PC-3 (cell line): ENCODE measurements at regions not wholly inside any gene's neighbourhood (a gene's known extent, or its start where the extent isn't known, plus 50 kb on each side); places are given as distances from the start of the nearest gene placed in this dataset.

Source experiments
- ATAC-seq: fragments of 200-7000 bp; cut with Tn5 transposase; 2 replicates; pipeline ENCODE4 v1.9.1; 2020; ENCODE audit warnings: mild to moderate bottlenecking, moderate library complexity
- BruUV-seq: library from RNA; stranded (reverse); fragments of 400-500 nt; replicated peaks from 2 replicates; lab custom pipeline; 2021; lab: Mats Ljungman, UMichigan
- CTCF ChIA-PET: fragments of 300-600 bp; sonication (Branson Sonifier 250); formaldehyde crosslinking; loops from one replicate; lab custom pipeline; 2022; ENCODE audit warnings: antibody characterized with exemption; lab: Charles Lee
- POLR2A ChIA-PET: fragments of 300-600 bp; sonication (Branson Sonifier 250); formaldehyde crosslinking; loops from one replicate; lab custom pipeline; 2022; ENCODE audit warnings: antibody characterized with exemption; ENCODE audit not compliant: unreplicated experiment; lab: Charles Lee
- DNase-seq: peaks from one replicate; pipeline ENCODE4 v3.0.0-alpha.2; 2015
- H2AFZ ChIP-seq: fragments of 300-600 bp; sonication (generic); 2 replicates; pipeline ENCODE4 v1.6.0; 2016; ENCODE audit warnings: antibody characterized with exemption, low read length
- H3F3A ChIP-seq: fragments of 300-600 bp; sonication (generic); one replicate; pipeline ENCODE4 v1.6.0; 2017; ENCODE audit warnings: antibody characterized with exemption, low read length, control low read depth, mild to moderate bottlenecking; ENCODE audit not compliant: unreplicated experiment
- H3K27ac ChIP-seq: fragments of 300-600 bp; sonication (generic); 2 replicates; pipeline ENCODE4 v1.5.1; 2016; ENCODE audit warnings: mild to moderate bottlenecking, low read length
- H3K27me3 ChIP-seq: fragments of 300-600 bp; sonication (generic); 2 replicates; pipeline ENCODE4 v1.6.1; 2016; ENCODE audit warnings: low read length, mixed read lengths
- H3K36me3 ChIP-seq: fragments of 300-600 bp; sonication (generic); 2 replicates; pipeline ENCODE4 v1.6.1; 2016; ENCODE audit warnings: low read depth, mixed run types, low read length, mixed read lengths
- H3K4me1 ChIP-seq: fragments of 300-600 bp; sonication (generic); 2 replicates; pipeline ENCODE4 v1.5.1; 2016; ENCODE audit warnings: low read length; ENCODE audit not compliant: insufficient read depth
- H3K4me2 ChIP-seq: fragments of 300-600 bp; sonication (generic); 2 replicates; pipeline ENCODE4 v1.6.0; 2016; ENCODE audit warnings: low read length
- H3K4me3 ChIP-seq: fragments of 300-600 bp; sonication (generic); 2 replicates; pipeline ENCODE4 v1.5.1; 2016; ENCODE audit warnings: mild to moderate bottlenecking, low read length, mixed read lengths
- H3K79me2 ChIP-seq: fragments of 300-600 bp; sonication (generic); 2 replicates; pipeline ENCODE4 v1.6.1; 2017; ENCODE audit warnings: low read length, mixed read lengths
- H3K9ac ChIP-seq: fragments of 300-600 bp; sonication (generic); 2 replicates; pipeline ENCODE4 v1.6.0; 2016; ENCODE audit warnings: mild to moderate bottlenecking, low read length
- H3K9me2 ChIP-seq: fragments of 300-600 bp; sonication (generic); replicated peaks from 2 replicates; pipeline ENCODE4 v1.6.1; 2016; ENCODE audit warnings: mixed run types, low read length, mixed read lengths
- H3K9me3 ChIP-seq: fragments of 300-600 bp; sonication (generic); 2 replicates; pipeline ENCODE4 v1.6.1; 2016; ENCODE audit warnings: low read length, mixed read lengths
- H4K20me1 ChIP-seq: fragments of 300-600 bp; sonication (generic); 2 replicates; pipeline ENCODE4 v1.6.1; 2016; ENCODE audit warnings: low read length, mixed read lengths
- EZH2 ChIP-seq: fragments of 300-600 bp; sonication (generic); IDR thresholded peaks from one replicate; pipeline ENCODE4 v1.6.1; 2017; ENCODE audit warnings: antibody characterized with exemption, mild to moderate bottlenecking, low read length; ENCODE audit not compliant: unreplicated experiment
- EZH2phosphoT487 ChIP-seq: fragments of 300-600 bp; sonication (generic); IDR thresholded peaks from 2 replicates; pipeline ENCODE4 v1.6.1; 2018; ENCODE audit warnings: mild to moderate bottlenecking, antibody characterized with exemption, low read length, borderline replicate concordance
- intact Hi-C: fragments of 100-400 bp; cut with micrococcal nuclease; formaldehyde crosslinking; loops from 2 replicates; pipeline ENCODE4 v1.9.0; 2023
- TF ChIP-seq, protein P1 (sequence below): fragments of 300-600 bp; sonication (generic); conservative IDR thresholded peaks from 2 replicates; pipeline ENCODE4 v1.5.1; 2017; ENCODE audit warnings: antibody characterized with exemption, low read depth, mild to moderate bottlenecking, low read length

DNA sequence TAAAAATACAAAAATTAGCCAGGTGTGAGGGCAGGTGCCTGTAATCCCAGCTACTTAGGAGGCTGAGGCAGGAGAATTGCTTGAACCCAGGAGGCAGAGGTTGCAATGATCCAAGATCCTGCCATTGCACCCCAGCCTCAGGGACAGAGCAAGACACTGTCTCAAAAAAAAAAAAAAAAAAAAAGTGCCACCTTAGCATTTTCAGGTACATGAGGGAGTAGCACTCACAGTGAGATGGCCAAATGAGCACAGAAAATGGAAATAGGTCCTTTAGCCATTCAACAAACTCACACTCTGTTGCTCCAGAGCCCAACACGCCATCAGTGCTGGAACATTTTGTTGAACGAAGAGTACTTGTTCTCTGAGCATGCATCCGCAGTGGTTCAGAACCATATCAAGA is 75.2 kb upstream of the MYL2 start:
- DNase-seq (no peak), ATAC-seq (no peak)
- intact Hi-C loops = no loop called here

DNA sequence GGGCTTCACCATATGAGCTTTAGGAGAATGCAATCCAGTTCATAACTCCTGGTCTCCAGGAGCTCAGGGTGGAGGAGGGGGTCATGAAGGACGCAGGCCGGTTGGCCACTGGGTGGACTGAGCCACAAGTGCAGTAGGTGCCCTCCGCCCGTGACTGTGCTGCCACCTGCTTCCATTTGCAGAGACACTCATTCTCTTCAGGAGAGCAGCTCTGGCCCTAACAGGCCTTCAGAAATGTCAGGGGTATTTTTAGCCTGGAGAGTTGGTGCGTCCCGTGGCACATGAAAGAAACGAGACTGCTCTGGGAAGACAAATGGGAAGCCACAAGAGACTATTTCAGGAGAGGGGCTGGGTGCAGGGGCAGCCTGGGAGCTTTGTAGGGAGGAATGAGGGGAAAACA is 74.6 kb upstream of the MYL2 start:
- POLR2A ChIA-PET = no interaction called here
- TF ChIP-seq EZH2 (no peak), EZH2phosphoT487 (no peak)
- TF ChIP-seq, protein P1, sequence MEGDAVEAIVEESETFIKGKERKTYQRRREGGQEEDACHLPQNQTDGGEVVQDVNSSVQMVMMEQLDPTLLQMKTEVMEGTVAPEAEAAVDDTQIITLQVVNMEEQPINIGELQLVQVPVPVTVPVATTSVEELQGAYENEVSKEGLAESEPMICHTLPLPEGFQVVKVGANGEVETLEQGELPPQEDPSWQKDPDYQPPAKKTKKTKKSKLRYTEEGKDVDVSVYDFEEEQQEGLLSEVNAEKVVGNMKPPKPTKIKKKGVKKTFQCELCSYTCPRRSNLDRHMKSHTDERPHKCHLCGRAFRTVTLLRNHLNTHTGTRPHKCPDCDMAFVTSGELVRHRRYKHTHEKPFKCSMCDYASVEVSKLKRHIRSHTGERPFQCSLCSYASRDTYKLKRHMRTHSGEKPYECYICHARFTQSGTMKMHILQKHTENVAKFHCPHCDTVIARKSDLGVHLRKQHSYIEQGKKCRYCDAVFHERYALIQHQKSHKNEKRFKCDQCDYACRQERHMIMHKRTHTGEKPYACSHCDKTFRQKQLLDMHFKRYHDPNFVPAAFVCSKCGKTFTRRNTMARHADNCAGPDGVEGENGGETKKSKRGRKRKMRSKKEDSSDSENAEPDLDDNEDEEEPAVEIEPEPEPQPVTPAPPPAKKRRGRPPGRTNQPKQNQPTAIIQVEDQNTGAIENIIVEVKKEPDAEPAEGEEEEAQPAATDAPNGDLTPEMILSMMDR = no peak
- Histone ChIP-seq H2AFZ (no peak overlapping the region), H3F3A (no peaks in the 10 kb centered on the region), H3K27ac (no peak overlapping the region), H3K79me2 (no peaks in the 10 kb centered on the region), H3K9me3 (peaks cover 10% of the 10 kb centered on the region; the same call in 1 of the 2 replicates), H4K20me1 (no peaks in the 10 kb centered on the region), H3K9ac (no peak overlapping the region), H3K4me2 (no peak overlapping the region), H3K4me3 (no peak overlapping the region), H3K9me2 (no peaks in the 10 kb centered on the region), H3K4me1 (no peaks in the 10 kb centered on the region), H3K36me3 (no peaks in the 10 kb centered on the region), H3K27me3 (peaks cover 24% of the 10 kb centered on the region; the same call in 1 of the 2 replicates)
- DNase-seq (no peak), ATAC-seq (no peak)
- no TSS peak for BruUV-seq
- CTCF ChIA-PET = no interaction called here
- intact Hi-C loops = no loop called here

More for the DNA sequence above, 75.2 kb upstream of the MYL2 start:
- H3K9ac ChIP-seq = no peak overlapping the region
- H3K9me3 ChIP-seq = peaks cover 10% of the 10 kb centered on the region; the same call in 1 of the 2 replicates
- no peak overlapping the region for H3K4me2 ChIP-seq
- no peak for TF ChIP-seq EZH2
- TF ChIP-seq, protein P1 = no peak
- no peak for TF ChIP-seq EZH2phosphoT487
- no peaks in the 10 kb centered on the region for H3K9me2 ChIP-seq
- no peak overlapping the region for H3K27ac ChIP-seq
- H3F3A ChIP-seq = no peaks in the 10 kb centered on the region
- no peaks in the 10 kb centered on the region for H4K20me1 ChIP-seq
- peaks cover 19% of the 10 kb centered on the region; the same call in 1 of the 2 replicates for H3K27me3 ChIP-seq
- H3K4me3 ChIP-seq = no peak overlapping the region
- BruUV-seq = no TSS peak
- H3K36me3 ChIP-seq = no peaks in the 10 kb centered on the region
- ChIA-PET CTCF (no interaction called here), POLR2A (no interaction called here)
- no peak overlapping the region for H2AFZ ChIP-seq
- H3K79me2 ChIP-seq = no peaks in the 10 kb centered on the region
- no peaks in the 10 kb centered on the region for H3K4me1 ChIP-seq

GRCh38 chr12:110993434-110993833 is 73.1 kb upstream of the MYL2 start:
- Histone ChIP-seq H3K79me2 (no peaks in the 10 kb centered on the region), H4K20me1 (no peaks in the 10 kb centered on the region), H3K9me3 (peaks cover 8% of the 10 kb centered on the region; the same call in 1 of the 2 replicates), H3K4me2 (no peak overlapping the region), H2AFZ (no peak overlapping the region), H3K27me3 (peaks cover 38% of the 10 kb centered on the region), H3K9ac (no peak overlapping the region), H3K27ac (no peak overlapping the region), H3K9me2 (no peaks in the 10 kb centered on the region), H3K4me1 (no peaks in the 10 kb centered on the region), H3F3A (no peaks in the 10 kb centered on the region), H3K4me3 (no peak overlapping the region), H3K36me3 (no peaks in the 10 kb centered on the region)
- DNase-seq = no peak
- TF ChIP-seq EZH2 = no peak
- no peak for TF ChIP-seq EZH2phosphoT487
- TF ChIP-seq, protein P1 = no peak
- CTCF ChIA-PET = no interaction called here
- POLR2A ChIA-PET = no interaction called here
- intact Hi-C loops = no loop called here
- no peak for ATAC-seq
- BruUV-seq = no TSS peak
